Peyer's patch (tissue), 4 donors: ENCODE measurements at regions not wholly inside any gene's neighbourhood (a gene's known extent, or its start where the extent isn't known, plus 50 kb on each side); places are given as distances from the start of the nearest gene placed in this dataset.

Source experiments
- POLR2A ChIP-seq, 2 donors: fragments of 450-650 bp; IDR thresholded peaks; one replicate each; pipeline ENCODE4 v1.5.1; 2017; ENCODE audit warnings: antibody characterized with exemption in 2 of 2, mild to moderate bottlenecking in 2 of 2, moderate library complexity in 2 of 2
- TF ChIP-seq, protein P1 (sequence below), 6 experiments: fragments of 450-650 bp in 4 of 6; fragments of 200-600 bp in 2 of 6; sonication (generic) in 1 of 6; IDR thresholded peaks; one replicate each; pipeline ENCODE4 v1.5.1; 2017 to 2019; ENCODE audit warnings: antibody characterized with exemption in 6 of 6, mild to moderate bottlenecking in 3 of 6, moderate library complexity in 1 of 6

DNA sequence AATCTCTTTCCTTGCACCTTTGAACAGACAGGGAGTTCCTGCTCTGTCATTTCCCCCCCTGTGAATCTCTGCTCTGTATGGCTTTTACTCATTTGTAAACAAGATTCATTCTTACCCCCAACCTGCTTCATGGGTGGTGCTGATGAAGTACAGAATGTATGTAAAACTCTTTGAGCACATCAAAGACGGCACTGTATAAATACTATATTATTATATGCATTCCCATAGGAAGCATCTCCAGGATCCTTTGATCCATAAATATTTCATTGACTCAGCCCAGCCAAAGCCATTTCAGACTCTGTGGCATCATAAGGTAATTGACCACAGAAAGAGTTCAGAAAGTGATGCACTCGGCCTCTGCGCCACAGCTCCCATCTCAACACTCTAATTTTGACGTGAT is 208.7 kb downstream of the EFNB2 start:
- TF ChIP-seq, protein P1, sequence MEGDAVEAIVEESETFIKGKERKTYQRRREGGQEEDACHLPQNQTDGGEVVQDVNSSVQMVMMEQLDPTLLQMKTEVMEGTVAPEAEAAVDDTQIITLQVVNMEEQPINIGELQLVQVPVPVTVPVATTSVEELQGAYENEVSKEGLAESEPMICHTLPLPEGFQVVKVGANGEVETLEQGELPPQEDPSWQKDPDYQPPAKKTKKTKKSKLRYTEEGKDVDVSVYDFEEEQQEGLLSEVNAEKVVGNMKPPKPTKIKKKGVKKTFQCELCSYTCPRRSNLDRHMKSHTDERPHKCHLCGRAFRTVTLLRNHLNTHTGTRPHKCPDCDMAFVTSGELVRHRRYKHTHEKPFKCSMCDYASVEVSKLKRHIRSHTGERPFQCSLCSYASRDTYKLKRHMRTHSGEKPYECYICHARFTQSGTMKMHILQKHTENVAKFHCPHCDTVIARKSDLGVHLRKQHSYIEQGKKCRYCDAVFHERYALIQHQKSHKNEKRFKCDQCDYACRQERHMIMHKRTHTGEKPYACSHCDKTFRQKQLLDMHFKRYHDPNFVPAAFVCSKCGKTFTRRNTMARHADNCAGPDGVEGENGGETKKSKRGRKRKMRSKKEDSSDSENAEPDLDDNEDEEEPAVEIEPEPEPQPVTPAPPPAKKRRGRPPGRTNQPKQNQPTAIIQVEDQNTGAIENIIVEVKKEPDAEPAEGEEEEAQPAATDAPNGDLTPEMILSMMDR (IDR thresholded peaks at IDR 0.05), result no peak
- TF ChIP-seq POLR2A (IDR thresholded peaks at IDR 0.05), result no peak
